IMR-90 (cell line): ENCODE measurements at regions not wholly inside any gene's neighbourhood (a gene's known extent, or its start where the extent isn't known, plus 50 kb on each side); places are given as distances from the start of the nearest gene placed in this dataset.

Experiments used
- ATAC-seq: fragments of 200-7000 bp; cut with Tn5 transposase; 2 replicates; pipeline ENCODE4 v1.9.1; 2020; ENCODE audit warnings: low read depth, mild to moderate bottlenecking, moderate library complexity
- BruUV-seq: library from RNA; stranded (reverse); fragments of 400-500 nt; replicated peaks from 2 replicates; lab custom pipeline; 2021; lab: Mats Ljungman, UMichigan
- CTCF ChIA-PET: fragments of 300-600 bp; formaldehyde crosslinking; extraction: SDS; loops from one replicate; lab custom pipeline; 2021; ENCODE audit warnings: antibody characterized with exemption; lab: Yijun Ruan, JAX
- POLR2A ChIA-PET: fragments of 300-600 bp; sonication (Branson Sonifier 250); formaldehyde crosslinking; loops from one replicate; lab custom pipeline; 2022; ENCODE audit warnings: antibody characterized with exemption; ENCODE audit not compliant: unreplicated experiment; lab: Charles Lee
- DNase-seq: peaks from one replicate; pipeline ENCODE4 v3.0.0; 2013
- H2AFZ ChIP-seq: replicated peaks from 2 replicates; pipeline ENCODE3; 2013; ENCODE audit warnings: low read length, mild to moderate bottlenecking; ENCODE audit not compliant: poor library complexity
- H2AK5ac ChIP-seq: 2 replicates; pipeline ENCODE4 v1.6.1; 2013; ENCODE audit warnings: low read depth, low read length, inconsistent platforms
- H2AK9ac ChIP-seq: replicated peaks from 2 replicates; pipeline ENCODE3; 2013; ENCODE audit warnings: mild to moderate bottlenecking, low read depth, low read length, moderate library complexity; ENCODE audit not compliant: poor library complexity
- H2BK120ac ChIP-seq: 2 replicates; pipeline ENCODE4 v1.6.1; 2013; ENCODE audit warnings: low read depth, low read length, inconsistent platforms
- H2BK15ac ChIP-seq: 3 replicates; pipeline ENCODE4 v1.6.1; 2013; ENCODE audit warnings: low read depth, low read length, inconsistent platforms
- H2BK20ac ChIP-seq: 2 replicates; pipeline ENCODE4 v1.6.1; 2013; ENCODE audit warnings: low read depth, mild to moderate bottlenecking, inconsistent platforms, low read length, moderate library complexity
- H2BK5ac ChIP-seq: 2 replicates; pipeline ENCODE4 v1.6.1; 2013; ENCODE audit warnings: mild to moderate bottlenecking, low read depth, low read length, inconsistent platforms; ENCODE audit not compliant: poor library complexity, severe bottlenecking
- H3K14ac ChIP-seq: replicated peaks from 2 replicates; pipeline ENCODE4 v1.6.1; 2013; ENCODE audit warnings: low read depth, low read length, inconsistent platforms
- H3K18ac ChIP-seq: 2 replicates; pipeline ENCODE4 v1.6.1; 2013; ENCODE audit warnings: low read depth, low read length, control low read depth
- H3K23ac ChIP-seq: 2 replicates; pipeline ENCODE4 v1.6.1; 2013; ENCODE audit warnings: low read depth, low read length, inconsistent platforms
- H3K27ac ChIP-seq: 2 replicates; pipeline ENCODE4 v1.5.1; 2013; ENCODE audit warnings: mild to moderate bottlenecking, control low read depth, low read length; ENCODE audit not compliant: insufficient read depth
- H3K27me3 ChIP-seq: 2 replicates; pipeline ENCODE4 v1.6.1; 2013; ENCODE audit warnings: low read length; ENCODE audit not compliant: control insufficient read depth, insufficient read depth
- H3K36me3 ChIP-seq: 2 replicates; pipeline ENCODE4 v1.6.1; 2013; ENCODE audit warnings: low read length, mixed read lengths; ENCODE audit not compliant: control insufficient read depth, insufficient read depth
- H3K4ac ChIP-seq: 2 replicates; pipeline ENCODE4 v1.6.1; 2013; ENCODE audit warnings: low read depth, low read length, inconsistent platforms
- H3K4me1 ChIP-seq: 2 replicates; pipeline ENCODE4 v1.6.1; 2013; ENCODE audit warnings: low read length, mixed read lengths; ENCODE audit not compliant: control insufficient read depth, insufficient read depth
- H3K4me2 ChIP-seq: 2 replicates; pipeline ENCODE4 v1.6.1; 2013; ENCODE audit warnings: low read depth, mild to moderate bottlenecking, control low read depth, low read length, moderate library complexity
- H3K4me3 ChIP-seq: 2 replicates; pipeline ENCODE4 v1.5.1; 2013; ENCODE audit warnings: low read depth, mild to moderate bottlenecking, control low read depth, low read length, moderate library complexity; ENCODE audit not compliant: insufficient read depth
- H3K56ac ChIP-seq: 2 replicates; pipeline ENCODE4 v1.6.1; 2013; ENCODE audit warnings: low read length, inconsistent platforms; ENCODE audit not compliant: insufficient read depth; ENCODE audit errors: extremely low read depth
- H3K79me1 ChIP-seq, 2 experiments: 2 replicates each; pipeline ENCODE4 v1.6.1; 2013; ENCODE audit warnings: low read length in 2 of 2, inconsistent platforms in 1 of 2, low read depth in 1 of 2
- H3K9ac ChIP-seq: 2 replicates; pipeline ENCODE4 v1.6.1; 2013; ENCODE audit warnings: low read depth, low read length, control low read depth
- H3K9me1 ChIP-seq: 2 replicates; pipeline ENCODE4 v1.6.1; 2013; ENCODE audit warnings: low read length, inconsistent platforms; ENCODE audit not compliant: insufficient read depth
- H3K9me3 ChIP-seq: 2 replicates; pipeline ENCODE4 v1.6.1; 2013; ENCODE audit warnings: low read length; ENCODE audit not compliant: control insufficient read depth, insufficient read depth
- H4K20me1 ChIP-seq: 2 replicates; pipeline ENCODE4 v1.6.1; 2013; ENCODE audit warnings: low read length, inconsistent platforms; ENCODE audit not compliant: insufficient read depth
- H4K5ac ChIP-seq: 2 replicates; pipeline ENCODE4 v1.6.1; 2013; ENCODE audit warnings: mild to moderate bottlenecking, low read depth, low read length, control low read depth
- H4K8ac ChIP-seq, 2 experiments: 2 replicates each; pipeline ENCODE4 v1.6.1; 2013; ENCODE audit warnings: low read depth in 2 of 2, low read length in 2 of 2, control low read depth in 1 of 2, inconsistent platforms in 1 of 2
- H4K91ac ChIP-seq: 2 replicates; pipeline ENCODE4 v1.6.1; 2013; ENCODE audit warnings: low read depth, low read length, inconsistent platforms; ENCODE audit not compliant: insufficient read depth
- CHD1 ChIP-seq: IDR thresholded peaks from 2 replicates; pipeline ENCODE4 v1.6.1; 2012; ENCODE audit warnings: low read depth, low read length, improper control_type of control experiment
- FOS ChIP-seq: fragments of 150-350 bp; IDR thresholded peaks from 2 replicates; pipeline ENCODE4 v1.6.1; 2016; ENCODE audit warnings: low read depth, low read length
- NFE2L2 ChIP-seq: fragments of 150-350 bp; IDR thresholded peaks from 2 replicates; pipeline ENCODE4 v1.6.1; 2016; ENCODE audit warnings: low read depth, mild to moderate bottlenecking, low read length
- RAD21 ChIP-seq: IDR thresholded peaks from 2 replicates; pipeline ENCODE4 v1.6.1; 2012; ENCODE audit warnings: low read length, improper control_type of control experiment
- RCOR1 ChIP-seq: IDR thresholded peaks from 2 replicates; pipeline ENCODE4 v1.6.1; 2012; ENCODE audit warnings: mild to moderate bottlenecking, low read length, improper control_type of control experiment; ENCODE audit not compliant: insufficient replicate concordance
- RFX5 ChIP-seq: IDR thresholded peaks from 2 replicates; pipeline ENCODE4 v1.8.0; 2012; ENCODE audit warnings: low read depth, mild to moderate bottlenecking, low read length, moderate library complexity
- WGBS, 2 experiments: methylation state at CpG; one replicate each; pipeline versions ENCODE4 v1.1.5 to v1.1.7; 2013; ENCODE audit warnings: missing lambda C conversion rate in 2 of 2; ENCODE audit not compliant: insufficient read length in 1 of 2; ENCODE audit errors: extremely low coverage in 2 of 2; 5-methylcytosine and 5-hydroxymethylcytosine counted together
- dilution Hi-C: fragments of 300-500 bp; cut with HindIII; formaldehyde crosslinking; loops from one replicate; pipeline ENCODE4 v1.14.3; 2018; ENCODE audit warnings: low sequenced_read_pairs; ENCODE audit not compliant: unreplicated experiment
- in situ Hi-C: fragments of 300-500 bp; cut with MboI; formaldehyde crosslinking; loops from 3 replicates; pipeline ENCODE4 v1.14.3; 2019; ENCODE audit warnings: low sequenced_read_pairs, inconsistent platforms, mixed read lengths
- intact Hi-C: fragments of 100-400 bp; cut with micrococcal nuclease; formaldehyde crosslinking; loops from 2 replicates; pipeline ENCODE4 v1.10.0; 2022
- TF ChIP-seq, protein P1 (sequence below): fragments of 150-350 bp; IDR thresholded peaks from 2 replicates; pipeline ENCODE4 v1.6.1; 2017; ENCODE audit warnings: mild to moderate bottlenecking, antibody characterized with exemption, low read length, low read depth
- TF ChIP-seq, protein P2 (sequence below): fragments of 150-350 bp; IDR thresholded peaks from 2 replicates; pipeline ENCODE4 v1.6.1; 2016; ENCODE audit warnings: low read depth, mild to moderate bottlenecking, low read length, moderate library complexity, borderline replicate concordance
- TF ChIP-seq, protein P3 (sequence below): conservative IDR thresholded peaks from 2 replicates; pipeline ENCODE4 v1.5.1; 2012; ENCODE audit warnings: mild to moderate bottlenecking, low read depth, low read length, improper control_type of control experiment

DNA sequence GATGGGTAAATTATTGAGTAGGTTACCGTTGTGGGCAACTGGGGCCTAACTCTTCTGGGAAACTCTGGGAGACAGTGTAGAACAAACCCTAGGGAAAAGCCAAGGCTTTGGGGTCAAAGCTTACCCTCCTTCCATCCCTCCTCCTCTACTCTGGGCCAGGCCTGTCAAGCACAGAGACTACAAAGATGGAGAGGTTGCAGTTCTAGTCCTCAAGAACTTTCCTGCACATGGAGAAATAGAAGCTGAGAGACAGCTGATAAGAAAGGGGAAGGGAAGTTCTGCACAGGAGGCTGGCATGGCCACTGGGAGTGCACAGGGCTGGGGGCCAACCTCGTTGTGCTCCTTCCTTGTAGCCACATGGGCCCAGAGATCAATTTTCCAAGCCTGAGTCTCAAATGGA lies 67.2 kb upstream of the ALX4 start:
- Histone ChIP-seq H2AK5ac (no peak overlapping the region), H3K14ac (no peak overlapping the region), H3K23ac (no peak overlapping the region), H3K4me3 (no peak overlapping the region), H3K4me1 (no peaks in the 10 kb centered on the region), H3K4me2 (no peak overlapping the region), H2BK120ac (no peak overlapping the region), H3K56ac (no peak overlapping the region), H2BK20ac (no peak overlapping the region), H2BK15ac (no peak overlapping the region), H2AFZ (no peak overlapping the region), H3K18ac (no peak overlapping the region), H3K79me1 (no peaks in the 10 kb centered on the region), H3K9ac (no peak overlapping the region), H4K91ac (no peak overlapping the region), H4K5ac (no peak overlapping the region), H3K36me3 (no peaks in the 10 kb centered on the region), H3K4ac (no peak overlapping the region), H2AK9ac (no peak overlapping the region), H3K9me1 (no peaks in the 10 kb centered on the region), H3K27ac (no peak overlapping the region), H4K20me1 (no peaks in the 10 kb centered on the region; the same call in 1 of the 2 replicates), H3K9me3 (no peaks in the 10 kb centered on the region), H2BK5ac (no peak overlapping the region), H4K8ac (no peak overlapping the region), H3K27me3 (peaks cover under 1% of the 10 kb centered on the region; the same call in 1 of the 2 replicates)
- ChIA-PET CTCF (no interaction called here), POLR2A (no interaction called here)
- dilution Hi-C loops (no loop called here), intact Hi-C loops (no loop called here), in situ Hi-C loops (no loop called here)
- DNase-seq (no peak), ATAC-seq (no peak)
- TF ChIP-seq FOS (no peak), NFE2L2 (no peak), RAD21 (no peak), RCOR1 (no peak), CHD1 (no peak), RFX5 (no peak)
- TF ChIP-seq, protein P1, sequence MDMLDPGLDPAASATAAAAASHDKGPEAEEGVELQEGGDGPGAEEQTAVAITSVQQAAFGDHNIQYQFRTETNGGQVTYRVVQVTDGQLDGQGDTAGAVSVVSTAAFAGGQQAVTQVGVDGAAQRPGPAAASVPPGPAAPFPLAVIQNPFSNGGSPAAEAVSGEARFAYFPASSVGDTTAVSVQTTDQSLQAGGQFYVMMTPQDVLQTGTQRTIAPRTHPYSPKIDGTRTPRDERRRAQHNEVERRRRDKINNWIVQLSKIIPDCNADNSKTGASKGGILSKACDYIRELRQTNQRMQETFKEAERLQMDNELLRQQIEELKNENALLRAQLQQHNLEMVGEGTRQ: no peak
- TF ChIP-seq, protein P2, sequence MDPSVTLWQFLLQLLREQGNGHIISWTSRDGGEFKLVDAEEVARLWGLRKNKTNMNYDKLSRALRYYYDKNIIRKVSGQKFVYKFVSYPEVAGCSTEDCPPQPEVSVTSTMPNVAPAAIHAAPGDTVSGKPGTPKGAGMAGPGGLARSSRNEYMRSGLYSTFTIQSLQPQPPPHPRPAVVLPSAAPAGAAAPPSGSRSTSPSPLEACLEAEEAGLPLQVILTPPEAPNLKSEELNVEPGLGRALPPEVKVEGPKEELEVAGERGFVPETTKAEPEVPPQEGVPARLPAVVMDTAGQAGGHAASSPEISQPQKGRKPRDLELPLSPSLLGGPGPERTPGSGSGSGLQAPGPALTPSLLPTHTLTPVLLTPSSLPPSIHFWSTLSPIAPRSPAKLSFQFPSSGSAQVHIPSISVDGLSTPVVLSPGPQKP: no peak
- TF ChIP-seq, protein P3, sequence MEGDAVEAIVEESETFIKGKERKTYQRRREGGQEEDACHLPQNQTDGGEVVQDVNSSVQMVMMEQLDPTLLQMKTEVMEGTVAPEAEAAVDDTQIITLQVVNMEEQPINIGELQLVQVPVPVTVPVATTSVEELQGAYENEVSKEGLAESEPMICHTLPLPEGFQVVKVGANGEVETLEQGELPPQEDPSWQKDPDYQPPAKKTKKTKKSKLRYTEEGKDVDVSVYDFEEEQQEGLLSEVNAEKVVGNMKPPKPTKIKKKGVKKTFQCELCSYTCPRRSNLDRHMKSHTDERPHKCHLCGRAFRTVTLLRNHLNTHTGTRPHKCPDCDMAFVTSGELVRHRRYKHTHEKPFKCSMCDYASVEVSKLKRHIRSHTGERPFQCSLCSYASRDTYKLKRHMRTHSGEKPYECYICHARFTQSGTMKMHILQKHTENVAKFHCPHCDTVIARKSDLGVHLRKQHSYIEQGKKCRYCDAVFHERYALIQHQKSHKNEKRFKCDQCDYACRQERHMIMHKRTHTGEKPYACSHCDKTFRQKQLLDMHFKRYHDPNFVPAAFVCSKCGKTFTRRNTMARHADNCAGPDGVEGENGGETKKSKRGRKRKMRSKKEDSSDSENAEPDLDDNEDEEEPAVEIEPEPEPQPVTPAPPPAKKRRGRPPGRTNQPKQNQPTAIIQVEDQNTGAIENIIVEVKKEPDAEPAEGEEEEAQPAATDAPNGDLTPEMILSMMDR: no peak
- no CpG with 5 or more reads among the region's 2 CpGs for WGBS, 2 experiments
- no TSS peak for BruUV-seq
